Endothelial cell of umbilical vein (primary cell): ENCODE measurements at regions not wholly inside any gene's neighbourhood (a gene's known extent, or its start where the extent isn't known, plus 50 kb on each side); places are given as distances from the start of the nearest gene placed in this dataset.

Experiments
- BruUV-seq: library from RNA; stranded (reverse); fragments of 400-500 nt; replicated peaks from 2 replicates; lab custom pipeline; 2021; lab: Mats Ljungman, UMichigan
- CTCF ChIA-PET: fragments of 300-600, 350-600 bp; sonication (Branson Sonifier 250); formaldehyde crosslinking; loops from one replicate; lab custom pipeline; 2021; ENCODE audit warnings: antibody characterized with exemption, inconsistent platforms; lab: Charles Lee
- POLR2A ChIA-PET: fragments of 300-600, 350-600 bp; sonication (Branson Sonifier 250); formaldehyde crosslinking; loops from one replicate; lab custom pipeline; 2021; ENCODE audit warnings: antibody characterized with exemption, inconsistent platforms; lab: Charles Lee
- DNase-seq: peaks from one replicate; pipeline ENCODE4 v3.0.0-alpha.2; 2011; ENCODE audit warnings: low read depth, low spot score
- FAIRE-seq: peaks from 2 replicates; lab custom pipeline; 2011; peaks lifted over from hg19 to GRCh38; lab: Jason Lieb, UNC
- H2AFZ ChIP-seq: 2 replicates; pipeline ENCODE4 v1.6.0; 2012; ENCODE audit warnings: low read depth, low read length, control low read depth, inconsistent platforms
- H3K27ac ChIP-seq: 2 replicates; pipeline ENCODE4 v1.5.1; 2011; ENCODE audit warnings: low read depth, mild to moderate bottlenecking, control low read depth, low read length, moderate library complexity; ENCODE audit not compliant: insufficient read depth
- H3K27me3 ChIP-seq, 2 experiments: 2 replicates each; pipeline versions ENCODE4 v1.6.0 to v1.6.1; 2011; ENCODE audit warnings: low read length in 2 of 2, mixed read lengths in 1 of 2; ENCODE audit not compliant: control insufficient read depth in 2 of 2, insufficient read depth in 2 of 2
- H3K36me3 ChIP-seq, 2 experiments: 2 replicates in 1 of 2; 3 replicates in 1 of 2; pipeline ENCODE4 v1.5.1; 2011; ENCODE audit warnings: low read length in 2 of 2, mild to moderate bottlenecking in 1 of 2, moderate library complexity in 1 of 2; ENCODE audit not compliant: control insufficient read depth in 2 of 2, insufficient read depth in 2 of 2; ENCODE audit errors: extremely low read depth in 1 of 2
- H3K4me1 ChIP-seq: 3 replicates; pipeline ENCODE4 v1.5.1; 2011; ENCODE audit warnings: mild to moderate bottlenecking, low read length; ENCODE audit not compliant: control insufficient read depth, insufficient read depth; ENCODE audit errors: extremely low read depth
- H3K4me2 ChIP-seq: 2 replicates; pipeline ENCODE4 v1.6.1; 2011; ENCODE audit warnings: low read length, control low read depth, mixed read lengths; ENCODE audit not compliant: insufficient read depth
- H3K4me3 ChIP-seq, 3 experiments: fragments of 200-600 bp in 1 of 3; sonication (generic), shearing (Covaris generic) in 1 of 3; replicated peaks in 1 of 3; 2 replicates each; pipeline ENCODE4 v1.5.1; 2011 to 2016; ENCODE audit warnings: control low read depth in 3 of 3, low read length in 3 of 3, mild to moderate bottlenecking in 2 of 3, inconsistent platforms in 1 of 3, low read depth in 1 of 3, moderate library complexity in 1 of 3; ENCODE audit not compliant: insufficient read depth in 1 of 3
- H3K79me2 ChIP-seq: 2 replicates; pipeline ENCODE4 v1.6.0; 2012; ENCODE audit warnings: low read length, inconsistent platforms; ENCODE audit not compliant: control insufficient read depth, insufficient read depth
- H3K9ac ChIP-seq: replicated peaks from 2 replicates; pipeline ENCODE3; 2011; ENCODE audit warnings: low read length, control low read depth; ENCODE audit not compliant: insufficient read depth; ENCODE audit errors: extremely low read depth
- H3K9me1 ChIP-seq: replicated peaks from 3 replicates; pipeline ENCODE4 v1.6.0; 2011; ENCODE audit warnings: mild to moderate bottlenecking, low read length; ENCODE audit not compliant: control insufficient read depth, insufficient read depth; ENCODE audit errors: extremely low read depth
- H3K9me3 ChIP-seq: replicated peaks from 2 replicates; pipeline ENCODE4 v1.5.1; 2012; ENCODE audit warnings: low read length, inconsistent platforms; ENCODE audit not compliant: control insufficient read depth, insufficient read depth
- H4K20me1 ChIP-seq: replicated peaks from 2 replicates; pipeline ENCODE3; 2011; ENCODE audit warnings: mild to moderate bottlenecking, low read length; ENCODE audit not compliant: control insufficient read depth, insufficient read depth; ENCODE audit errors: extremely low read depth
- EZH2 ChIP-seq: IDR thresholded peaks from 2 replicates; pipeline ENCODE4 v1.6.1; 2012; ENCODE audit warnings: borderline replicate concordance, low read depth, mild to moderate bottlenecking, moderate library complexity, low read length, inconsistent platforms; ENCODE audit not compliant: severe bottlenecking
- FOS ChIP-seq: IDR thresholded peaks from 2 replicates; pipeline ENCODE4 v1.6.1; 2011; ENCODE audit warnings: mild to moderate bottlenecking, low read length, moderate library complexity, borderline replicate concordance; ENCODE audit not compliant: insufficient read depth
- GATA2 ChIP-seq: IDR thresholded peaks from 2 replicates; pipeline ENCODE4 v1.7.0; 2011; ENCODE audit warnings: low read depth, mild to moderate bottlenecking, moderate library complexity, mixed read lengths, low read length; ENCODE audit not compliant: insufficient read length, insufficient read depth
- JUN ChIP-seq: IDR thresholded peaks from 2 replicates; pipeline ENCODE4 v1.6.1; 2011; ENCODE audit warnings: borderline replicate concordance, low read depth; ENCODE audit not compliant: insufficient read length, insufficient read depth
- POLR2A ChIP-seq: IDR thresholded peaks from 2 replicates; pipeline ENCODE4 v1.6.1; 2012; ENCODE audit warnings: low read depth, mild to moderate bottlenecking, control low read depth, low read length
- POLR2AphosphoS5 ChIP-seq: IDR thresholded peaks from 2 replicates; pipeline ENCODE4 v1.6.1; 2012; ENCODE audit warnings: low read depth, mild to moderate bottlenecking, control low read depth, low read length, moderate library complexity; ENCODE audit not compliant: insufficient read depth
- dilution Hi-C: fragments of 300-500 bp; cut with MboI; formaldehyde crosslinking; loops from one replicate; pipeline ENCODE4 v1.15.0; 2019; ENCODE audit warnings: low sequenced_read_pairs; ENCODE audit not compliant: extremely low pct_ligation_motif_present
- intact Hi-C: fragments of 100-400 bp; cut with micrococcal nuclease; formaldehyde crosslinking; loops from one replicate; pipeline ENCODE4 v1.10.0; 2022
- TF ChIP-seq, protein P1 (sequence below), 2 donors: IDR thresholded peaks; 1 replicate in 1 of 2; 2 replicates in 1 of 2; pipeline ENCODE4 v1.5.1; 2011; ENCODE audit warnings: low read length in 2 of 2, mild to moderate bottlenecking in 2 of 2, moderate library complexity in 2 of 2, control low read depth in 1 of 2, inconsistent platforms in 1 of 2, low read depth in 1 of 2; ENCODE audit not compliant: insufficient read depth in 1 of 2; ENCODE audit errors: extremely low read depth in 1 of 2

DNA sequence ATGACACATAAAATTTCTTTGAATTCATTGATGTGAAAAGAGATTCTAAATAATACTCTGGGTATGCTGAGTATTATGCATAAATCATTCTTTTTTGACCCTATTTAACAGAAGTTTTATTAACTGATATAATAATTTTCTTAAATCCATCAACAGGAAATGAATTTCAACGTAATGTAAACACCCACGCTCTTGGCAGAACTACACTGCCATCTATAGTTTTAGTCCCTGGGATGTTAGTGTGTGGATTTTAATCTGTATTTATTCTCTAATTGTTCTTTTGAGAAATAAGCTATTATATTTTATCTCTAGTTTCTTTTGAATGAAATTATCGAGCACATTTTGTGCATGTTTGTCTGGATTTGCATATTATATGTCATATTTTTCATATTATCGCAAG is 666.8 kb upstream of the NDST4 start:
- TF ChIP-seq EZH2 (no peak), POLR2AphosphoS5 (no peak), POLR2A (no peak), FOS (no peak), GATA2 (no peak), JUN (no peak)
- TF ChIP-seq, protein P1, sequence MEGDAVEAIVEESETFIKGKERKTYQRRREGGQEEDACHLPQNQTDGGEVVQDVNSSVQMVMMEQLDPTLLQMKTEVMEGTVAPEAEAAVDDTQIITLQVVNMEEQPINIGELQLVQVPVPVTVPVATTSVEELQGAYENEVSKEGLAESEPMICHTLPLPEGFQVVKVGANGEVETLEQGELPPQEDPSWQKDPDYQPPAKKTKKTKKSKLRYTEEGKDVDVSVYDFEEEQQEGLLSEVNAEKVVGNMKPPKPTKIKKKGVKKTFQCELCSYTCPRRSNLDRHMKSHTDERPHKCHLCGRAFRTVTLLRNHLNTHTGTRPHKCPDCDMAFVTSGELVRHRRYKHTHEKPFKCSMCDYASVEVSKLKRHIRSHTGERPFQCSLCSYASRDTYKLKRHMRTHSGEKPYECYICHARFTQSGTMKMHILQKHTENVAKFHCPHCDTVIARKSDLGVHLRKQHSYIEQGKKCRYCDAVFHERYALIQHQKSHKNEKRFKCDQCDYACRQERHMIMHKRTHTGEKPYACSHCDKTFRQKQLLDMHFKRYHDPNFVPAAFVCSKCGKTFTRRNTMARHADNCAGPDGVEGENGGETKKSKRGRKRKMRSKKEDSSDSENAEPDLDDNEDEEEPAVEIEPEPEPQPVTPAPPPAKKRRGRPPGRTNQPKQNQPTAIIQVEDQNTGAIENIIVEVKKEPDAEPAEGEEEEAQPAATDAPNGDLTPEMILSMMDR (IDR thresholded peaks at IDR 0.05; ENCODE audit: extremely low read depth in 1 of 2, insufficient read depth in 1 of 2, low read depth in 1 of 2, low read length in 2 of 2), result no peak
- Histone ChIP-seq H3K9me1 (no peaks in the 10 kb centered on the region), H3K9ac (no peak overlapping the region), H3K36me3 (no peaks in the 10 kb centered on the region), H3K27ac (no peak overlapping the region), H3K4me2 (no peak overlapping the region), H3K4me3 (no peak overlapping the region), H3K9me3 (no peaks in the 10 kb centered on the region), H3K4me1 (no peaks in the 10 kb centered on the region), H3K79me2 (no peaks in the 10 kb centered on the region), H2AFZ (no peak overlapping the region), H3K27me3 (no peaks in the 10 kb centered on the region), H4K20me1 (no peaks in the 10 kb centered on the region)
- DNase-seq (no peak), FAIRE-seq (no peak)
- intact Hi-C loops, result no loop called here
- no TSS peak for BruUV-seq
- dilution Hi-C loops, result no loop called here
- ChIA-PET CTCF (no interaction called here), POLR2A (no interaction called here)
